Endothelial cell of umbilical vein (primary cell): ENCODE measurements at regions not wholly inside any gene's neighbourhood (a gene's known extent, or its start where the extent isn't known, plus 50 kb on each side); places are given as distances from the start of the nearest gene placed in this dataset.

Experiments
- BruUV-seq: library from RNA; stranded (reverse); fragments of 400-500 nt; replicated peaks from 2 replicates; lab custom pipeline; 2021; lab: Mats Ljungman, UMichigan
- CTCF ChIA-PET: fragments of 300-600, 350-600 bp; sonication (Branson Sonifier 250); formaldehyde crosslinking; loops from one replicate; lab custom pipeline; 2021; ENCODE audit warnings: antibody characterized with exemption, inconsistent platforms; lab: Charles Lee
- POLR2A ChIA-PET: fragments of 300-600, 350-600 bp; sonication (Branson Sonifier 250); formaldehyde crosslinking; loops from one replicate; lab custom pipeline; 2021; ENCODE audit warnings: antibody characterized with exemption, inconsistent platforms; lab: Charles Lee
- DNase-seq: peaks from one replicate; pipeline ENCODE4 v3.0.0-alpha.2; 2011; ENCODE audit warnings: low read depth, low spot score
- FAIRE-seq: peaks from 2 replicates; lab custom pipeline; 2011; peaks lifted over from hg19 to GRCh38; lab: Jason Lieb, UNC
- H2AFZ ChIP-seq: 2 replicates; pipeline ENCODE4 v1.6.0; 2012; ENCODE audit warnings: low read depth, low read length, control low read depth, inconsistent platforms
- H3K27ac ChIP-seq: 2 replicates; pipeline ENCODE4 v1.5.1; 2011; ENCODE audit warnings: low read depth, mild to moderate bottlenecking, control low read depth, low read length, moderate library complexity; ENCODE audit not compliant: insufficient read depth
- H3K27me3 ChIP-seq, 2 experiments: 2 replicates each; pipeline versions ENCODE4 v1.6.0 to v1.6.1; 2011; ENCODE audit warnings: low read length in 2 of 2, mixed read lengths in 1 of 2; ENCODE audit not compliant: control insufficient read depth in 2 of 2, insufficient read depth in 2 of 2
- H3K36me3 ChIP-seq, 2 experiments: 2 replicates in 1 of 2; 3 replicates in 1 of 2; pipeline ENCODE4 v1.5.1; 2011; ENCODE audit warnings: low read length in 2 of 2, mild to moderate bottlenecking in 1 of 2, moderate library complexity in 1 of 2; ENCODE audit not compliant: control insufficient read depth in 2 of 2, insufficient read depth in 2 of 2; ENCODE audit errors: extremely low read depth in 1 of 2
- H3K4me1 ChIP-seq: 3 replicates; pipeline ENCODE4 v1.5.1; 2011; ENCODE audit warnings: mild to moderate bottlenecking, low read length; ENCODE audit not compliant: control insufficient read depth, insufficient read depth; ENCODE audit errors: extremely low read depth
- H3K4me2 ChIP-seq: 2 replicates; pipeline ENCODE4 v1.6.1; 2011; ENCODE audit warnings: low read length, control low read depth, mixed read lengths; ENCODE audit not compliant: insufficient read depth
- H3K4me3 ChIP-seq, 3 experiments: fragments of 200-600 bp in 1 of 3; sonication (generic), shearing (Covaris generic) in 1 of 3; replicated peaks in 1 of 3; 2 replicates each; pipeline ENCODE4 v1.5.1; 2011 to 2016; ENCODE audit warnings: control low read depth in 3 of 3, low read length in 3 of 3, mild to moderate bottlenecking in 2 of 3, inconsistent platforms in 1 of 3, low read depth in 1 of 3, moderate library complexity in 1 of 3; ENCODE audit not compliant: insufficient read depth in 1 of 3
- H3K79me2 ChIP-seq: 2 replicates; pipeline ENCODE4 v1.6.0; 2012; ENCODE audit warnings: low read length, inconsistent platforms; ENCODE audit not compliant: control insufficient read depth, insufficient read depth
- H3K9ac ChIP-seq: replicated peaks from 2 replicates; pipeline ENCODE3; 2011; ENCODE audit warnings: low read length, control low read depth; ENCODE audit not compliant: insufficient read depth; ENCODE audit errors: extremely low read depth
- H3K9me1 ChIP-seq: replicated peaks from 3 replicates; pipeline ENCODE4 v1.6.0; 2011; ENCODE audit warnings: mild to moderate bottlenecking, low read length; ENCODE audit not compliant: control insufficient read depth, insufficient read depth; ENCODE audit errors: extremely low read depth
- H3K9me3 ChIP-seq: replicated peaks from 2 replicates; pipeline ENCODE4 v1.5.1; 2012; ENCODE audit warnings: low read length, inconsistent platforms; ENCODE audit not compliant: control insufficient read depth, insufficient read depth
- H4K20me1 ChIP-seq: replicated peaks from 2 replicates; pipeline ENCODE3; 2011; ENCODE audit warnings: mild to moderate bottlenecking, low read length; ENCODE audit not compliant: control insufficient read depth, insufficient read depth; ENCODE audit errors: extremely low read depth
- CTCF ChIP-seq, 2 donors: IDR thresholded peaks; 1 replicate in 1 of 2; 2 replicates in 1 of 2; pipeline ENCODE4 v1.5.1; 2011; ENCODE audit warnings: low read length in 2 of 2, mild to moderate bottlenecking in 2 of 2, moderate library complexity in 2 of 2, control low read depth in 1 of 2, inconsistent platforms in 1 of 2, low read depth in 1 of 2; ENCODE audit not compliant: insufficient read depth in 1 of 2; ENCODE audit errors: extremely low read depth in 1 of 2
- EZH2 ChIP-seq: IDR thresholded peaks from 2 replicates; pipeline ENCODE4 v1.6.1; 2012; ENCODE audit warnings: borderline replicate concordance, low read depth, mild to moderate bottlenecking, moderate library complexity, low read length, inconsistent platforms; ENCODE audit not compliant: severe bottlenecking
- FOS ChIP-seq: IDR thresholded peaks from 2 replicates; pipeline ENCODE4 v1.6.1; 2011; ENCODE audit warnings: mild to moderate bottlenecking, low read length, moderate library complexity, borderline replicate concordance; ENCODE audit not compliant: insufficient read depth
- GATA2 ChIP-seq: IDR thresholded peaks from 2 replicates; pipeline ENCODE4 v1.7.0; 2011; ENCODE audit warnings: low read depth, mild to moderate bottlenecking, moderate library complexity, mixed read lengths, low read length; ENCODE audit not compliant: insufficient read length, insufficient read depth
- JUN ChIP-seq: IDR thresholded peaks from 2 replicates; pipeline ENCODE4 v1.6.1; 2011; ENCODE audit warnings: borderline replicate concordance, low read depth; ENCODE audit not compliant: insufficient read length, insufficient read depth
- MAX ChIP-seq: IDR thresholded peaks from 2 replicates; pipeline ENCODE4 v1.6.1; 2011; ENCODE audit not compliant: insufficient read depth, insufficient read length
- MYC ChIP-seq: IDR thresholded peaks from one replicate; pipeline ENCODE4 v1.6.1; 2011; ENCODE audit warnings: mild to moderate bottlenecking, low read depth, low read length
- POLR2A ChIP-seq: IDR thresholded peaks from 2 replicates; pipeline ENCODE4 v1.6.1; 2012; ENCODE audit warnings: low read depth, mild to moderate bottlenecking, control low read depth, low read length
- POLR2AphosphoS5 ChIP-seq: IDR thresholded peaks from 2 replicates; pipeline ENCODE4 v1.6.1; 2012; ENCODE audit warnings: low read depth, mild to moderate bottlenecking, control low read depth, low read length, moderate library complexity; ENCODE audit not compliant: insufficient read depth
- dilution Hi-C: fragments of 300-500 bp; cut with MboI; formaldehyde crosslinking; loops from one replicate; pipeline ENCODE4 v1.15.0; 2019; ENCODE audit warnings: low sequenced_read_pairs; ENCODE audit not compliant: extremely low pct_ligation_motif_present
- intact Hi-C: fragments of 100-400 bp; cut with micrococcal nuclease; formaldehyde crosslinking; loops from one replicate; pipeline ENCODE4 v1.10.0; 2022

DNA sequence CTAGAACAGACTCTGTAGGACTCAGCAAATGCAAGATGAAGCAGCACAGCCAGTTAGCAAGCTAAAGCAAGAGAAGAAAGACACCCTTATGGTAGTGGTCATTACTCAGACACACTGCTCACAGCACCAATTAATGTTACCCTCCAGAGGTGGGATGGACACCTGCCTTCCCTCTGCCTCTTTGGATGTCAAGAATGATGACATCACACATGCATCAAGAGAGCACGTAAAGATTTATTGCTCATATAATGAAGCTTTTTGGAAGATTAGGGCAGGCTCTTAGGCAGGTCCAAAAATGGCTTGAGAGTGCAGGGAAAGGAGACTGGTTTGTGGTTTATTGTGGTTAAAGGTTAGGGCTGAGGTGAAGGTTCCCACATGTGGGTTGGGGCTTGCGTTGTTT, 137.0 kb downstream of the PRDM13 start:
- Histone ChIP-seq H3K27me3 (peaks cover 8 to 13% of the 10 kb centered on the region in 2 experiments), H3K4me1 (no peaks in the 10 kb centered on the region), H3K4me2 (no peak overlapping the region), H3K4me3 (no peak overlapping the region), H3K9me3 (no peaks in the 10 kb centered on the region), H3K36me3 (no peaks in the 10 kb centered on the region), H4K20me1 (no peaks in the 10 kb centered on the region), H3K9ac (no peak overlapping the region), H3K27ac (no peak overlapping the region), H3K79me2 (no peaks in the 10 kb centered on the region), H2AFZ (no peak overlapping the region), H3K9me1 (no peaks in the 10 kb centered on the region)
- DNase-seq (no peak), FAIRE-seq (no peak)
- POLR2A ChIA-PET: no interaction called here
- CTCF ChIA-PET: interaction anchor here (1.1 to 1.7 kb wide), 4 partner anchors 11 to 413 kb away, joined by 3 to 12 read pairs (median 4); no protein-coding TSS in a partner anchor
- TF ChIP-seq MYC (no peak), POLR2AphosphoS5 (no peak), JUN (no peak), CTCF (IDR thresholded peaks at IDR 0.05; ENCODE audit: extremely low read depth in 1 of 2, insufficient read depth in 1 of 2, low read depth in 1 of 2, low read length in 2 of 2) (no peak), EZH2 (no peak), GATA2 (no peak), MAX (no peak), POLR2A (no peak), FOS (no peak)
- intact Hi-C loops: loop anchor here (10.0 kb wide), 1 partner anchor 309 kb away; no protein-coding TSS in a partner anchor
- BruUV-seq: no TSS peak
- dilution Hi-C loops: no loop called here
